OCI-LY3 (cell line): ENCODE measurements at regions not wholly inside any gene's neighbourhood (a gene's known extent, or its start where the extent isn't known, plus 50 kb on each side); places are given as distances from the start of the nearest gene placed in this dataset.

ENCODE experiments used
- H2AFZ ChIP-seq: fragments of 200-600, 300-600 bp; shearing (Covaris generic); 2 replicates; pipeline ENCODE4 v1.6.0; 2014; ENCODE audit warnings: antibody characterized with exemption, low read depth, low read length
- H3K27ac ChIP-seq: fragments of 200-600, 300-600 bp; sonication (generic); 2 replicates; pipeline ENCODE4 v1.5.1; 2014; ENCODE audit warnings: mild to moderate bottlenecking, low read length, moderate library complexity, mixed read lengths
- H3K27me3 ChIP-seq: fragments of 200-600, 300-600 bp; sonication (generic); 2 replicates; pipeline ENCODE4 v1.6.1; 2014; ENCODE audit warnings: low read depth, low read length, mixed read lengths
- H3K36me3 ChIP-seq: fragments of 200-600, 300-600 bp; sonication (generic); replicated peaks from 2 replicates; pipeline ENCODE3; 2014; ENCODE audit warnings: low read depth, low read length, mixed read lengths
- H3K4me1 ChIP-seq: fragments of 300-600, 200-600 bp; sonication (generic); 2 replicates; pipeline ENCODE4 v1.6.1; 2014; ENCODE audit warnings: low read length, mixed read lengths
- H3K4me2 ChIP-seq: fragments of 200-600, 300-600 bp; sonication (generic); 2 replicates; pipeline ENCODE4 v1.6.1; 2014; ENCODE audit warnings: low read length, mixed read lengths
- H3K4me3 ChIP-seq: fragments of 300-600, 200-600 bp; sonication (generic); 2 replicates; pipeline ENCODE4 v1.5.1; 2014; ENCODE audit warnings: antibody characterized with exemption, mild to moderate bottlenecking, low read length, moderate library complexity
- H3K79me2 ChIP-seq: fragments of 300-600, 200-600 bp; shearing (Covaris generic); 2 replicates; pipeline ENCODE4 v1.6.1; 2014; ENCODE audit warnings: mild to moderate bottlenecking, low read length, mixed read lengths
- H3K9ac ChIP-seq: fragments of 300-600, 200-600 bp; shearing (Covaris generic); 2 replicates; pipeline ENCODE4 v1.6.0; 2014; ENCODE audit warnings: mild to moderate bottlenecking, low read length, moderate library complexity
- H3K9me3 ChIP-seq: fragments of 200-600, 300-600 bp; shearing (Covaris generic); 2 replicates; pipeline ENCODE4 v1.6.1; 2014; ENCODE audit warnings: low read length, mixed read lengths; ENCODE audit not compliant: insufficient read depth
- H4K20me1 ChIP-seq: fragments of 200-600, 300-600 bp; sonication (generic); 2 replicates; pipeline ENCODE4 v1.6.1; 2016; ENCODE audit warnings: low read length, mixed read lengths; ENCODE audit not compliant: insufficient read depth
- EZH2phosphoT487 ChIP-seq: fragments of 200-600 bp; shearing (Covaris generic); IDR thresholded peaks from 2 replicates; pipeline ENCODE4 v1.6.1; 2018; ENCODE audit warnings: antibody characterized with exemption, mixed run types, low read depth
- TF ChIP-seq, protein P1 (sequence below): fragments of 200-600, 300-600 bp; sonication (generic); IDR thresholded peaks from 2 replicates; pipeline ENCODE4 v1.5.1; 2014; ENCODE audit warnings: antibody characterized with exemption, low read length, low read depth

DNA sequence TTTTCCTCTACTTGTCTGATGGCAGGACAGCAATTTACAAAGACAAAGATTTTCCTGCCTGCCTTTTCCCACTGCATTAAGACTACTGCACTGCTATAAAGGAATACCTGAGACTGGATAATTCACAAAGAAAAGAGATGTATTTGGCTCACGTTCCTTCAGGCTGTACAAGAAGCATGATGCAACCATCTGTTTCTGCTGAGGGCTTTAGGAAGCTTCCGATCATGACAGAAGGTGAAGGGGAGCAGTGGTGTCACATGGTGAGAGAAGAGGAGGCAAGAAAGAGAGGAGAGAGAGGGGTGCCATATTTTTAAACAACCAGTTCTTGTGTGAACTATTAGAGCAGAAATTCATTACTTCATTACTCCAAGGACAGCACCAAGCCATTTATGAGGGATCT is 617.1 kb upstream of the HTR2C start:
- no peak for TF ChIP-seq EZH2phosphoT487
- TF ChIP-seq, protein P1, sequence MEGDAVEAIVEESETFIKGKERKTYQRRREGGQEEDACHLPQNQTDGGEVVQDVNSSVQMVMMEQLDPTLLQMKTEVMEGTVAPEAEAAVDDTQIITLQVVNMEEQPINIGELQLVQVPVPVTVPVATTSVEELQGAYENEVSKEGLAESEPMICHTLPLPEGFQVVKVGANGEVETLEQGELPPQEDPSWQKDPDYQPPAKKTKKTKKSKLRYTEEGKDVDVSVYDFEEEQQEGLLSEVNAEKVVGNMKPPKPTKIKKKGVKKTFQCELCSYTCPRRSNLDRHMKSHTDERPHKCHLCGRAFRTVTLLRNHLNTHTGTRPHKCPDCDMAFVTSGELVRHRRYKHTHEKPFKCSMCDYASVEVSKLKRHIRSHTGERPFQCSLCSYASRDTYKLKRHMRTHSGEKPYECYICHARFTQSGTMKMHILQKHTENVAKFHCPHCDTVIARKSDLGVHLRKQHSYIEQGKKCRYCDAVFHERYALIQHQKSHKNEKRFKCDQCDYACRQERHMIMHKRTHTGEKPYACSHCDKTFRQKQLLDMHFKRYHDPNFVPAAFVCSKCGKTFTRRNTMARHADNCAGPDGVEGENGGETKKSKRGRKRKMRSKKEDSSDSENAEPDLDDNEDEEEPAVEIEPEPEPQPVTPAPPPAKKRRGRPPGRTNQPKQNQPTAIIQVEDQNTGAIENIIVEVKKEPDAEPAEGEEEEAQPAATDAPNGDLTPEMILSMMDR = no peak

DNA sequence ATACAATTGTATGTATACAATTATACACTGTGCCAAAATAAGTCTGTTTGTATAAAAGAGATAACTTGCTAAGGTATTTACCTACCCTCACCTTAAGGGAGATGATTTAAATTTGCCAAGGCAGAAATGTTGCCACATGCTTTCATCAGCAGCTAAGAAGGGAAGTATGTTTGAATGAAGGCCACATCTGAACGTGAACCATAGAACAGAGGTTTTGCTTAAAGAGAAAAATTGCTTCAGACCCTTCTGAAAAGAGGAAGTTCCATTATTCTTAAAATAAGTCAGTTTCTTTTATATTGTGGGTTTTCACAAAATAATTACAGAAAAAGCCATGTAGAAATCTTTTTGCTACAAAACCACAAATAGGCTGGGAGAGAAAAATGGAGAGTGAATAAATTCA is 621.5 kb upstream of the HTR2C start:
- H3K4me3 ChIP-seq = no peak overlapping the region
- H3K4me1 ChIP-seq = peaks cover 14% of the 10 kb centered on the region
- H3K27ac ChIP-seq = peak overlapping the region; percentile 42
- H3K4me2 ChIP-seq = peak overlapping the region; percentile 32; the same call in 1 of the 2 replicates
- no peaks in the 10 kb centered on the region for H3K36me3 ChIP-seq
- no peaks in the 10 kb centered on the region for H3K27me3 ChIP-seq
- no peaks in the 10 kb centered on the region for H3K79me2 ChIP-seq
- TF ChIP-seq, protein P1 = no peak
- TF ChIP-seq EZH2phosphoT487 = no peak
- no peak overlapping the region for H2AFZ ChIP-seq
- no peaks in the 10 kb centered on the region for H4K20me1 ChIP-seq
- H3K9ac ChIP-seq = no peak overlapping the region
- H3K9me3 ChIP-seq = no peaks in the 10 kb centered on the region

More for the DNA sequence above, 617.1 kb upstream of the HTR2C start:
- H3K4me3 ChIP-seq = no peak overlapping the region
- no peak overlapping the region for H3K9ac ChIP-seq
- H2AFZ ChIP-seq = no peak overlapping the region
- no peaks in the 10 kb centered on the region for H3K79me2 ChIP-seq
- H3K9me3 ChIP-seq = no peaks in the 10 kb centered on the region
- no peaks in the 10 kb centered on the region for H3K27me3 ChIP-seq
- H3K36me3 ChIP-seq = no peaks in the 10 kb centered on the region
- no peak overlapping the region for H3K4me2 ChIP-seq
- no peak overlapping the region for H3K27ac ChIP-seq
- peaks cover 13% of the 10 kb centered on the region for H3K4me1 ChIP-seq
- H4K20me1 ChIP-seq = no peaks in the 10 kb centered on the region

DNA sequence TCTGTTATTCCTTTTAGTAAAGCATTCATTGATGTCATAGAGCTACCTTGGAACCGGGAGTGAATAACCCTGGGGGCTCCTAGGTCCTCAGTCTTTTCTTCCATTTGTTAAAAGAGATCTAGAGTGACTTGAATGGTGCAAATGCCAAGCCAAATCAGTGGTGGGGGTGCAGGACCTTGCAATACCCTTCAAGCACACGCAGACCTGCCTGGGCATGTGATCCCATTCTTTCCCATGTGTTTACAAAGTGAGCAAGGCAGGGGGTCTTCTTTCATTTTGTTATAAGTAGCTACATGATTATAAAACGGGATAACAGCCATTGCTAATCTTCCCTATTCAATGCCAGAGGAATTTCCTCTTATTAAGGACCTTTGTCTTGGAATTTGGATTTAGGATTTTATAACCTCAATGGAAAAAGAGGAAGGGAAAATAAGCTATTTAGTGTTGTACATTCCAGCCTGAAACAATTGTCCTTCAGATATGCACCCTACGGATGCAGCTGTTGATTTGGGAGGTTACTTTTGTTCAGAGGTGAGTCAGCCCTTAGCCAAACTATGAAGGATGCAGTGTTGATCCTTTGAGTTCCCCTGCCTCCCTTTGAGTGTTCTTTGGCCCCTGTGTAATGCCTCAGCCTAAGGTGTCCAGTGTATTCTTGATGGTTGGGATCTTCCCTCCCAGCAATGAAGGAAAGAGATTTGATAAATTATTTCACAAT is 623.8 kb upstream of the HTR2C start:
- Histone ChIP-seq H3K36me3 (no peaks in the 10 kb centered on the region), H3K9ac (no peak overlapping the region), H4K20me1 (no peaks in the 10 kb centered on the region), H3K4me2 (no peak overlapping the region), H3K4me1 (peaks cover 14% of the 10 kb centered on the region), H3K79me2 (no peaks in the 10 kb centered on the region), H3K27ac (no peak overlapping the region), H3K4me3 (no peak overlapping the region), H3K27me3 (no peaks in the 10 kb centered on the region), H3K9me3 (no peaks in the 10 kb centered on the region), H2AFZ (no peak overlapping the region)
- TF ChIP-seq, protein P1 = no peak
- TF ChIP-seq EZH2phosphoT487 = no peak

DNA sequence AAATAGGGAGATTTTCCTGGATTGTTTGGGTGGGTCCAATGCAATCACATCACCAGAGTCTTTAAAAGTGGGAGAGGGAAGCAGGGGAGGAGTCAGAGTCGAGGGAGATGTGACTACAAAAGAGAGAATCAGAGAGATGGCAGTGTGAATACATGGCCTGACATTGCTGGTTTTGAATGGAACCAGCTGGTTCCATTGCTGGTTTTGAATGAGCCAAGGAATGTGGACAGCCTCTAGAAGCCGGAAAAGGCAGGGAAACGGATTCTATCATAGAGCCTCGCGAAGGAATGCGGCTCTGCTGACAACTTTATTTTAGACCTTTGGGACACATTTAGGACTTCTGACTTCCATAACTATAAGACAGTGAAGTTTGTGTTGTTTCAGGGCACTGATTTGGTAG is 627.0 kb upstream of the HTR2C start:
- Histone ChIP-seq H3K9ac (no peak overlapping the region), H3K9me3 (no peaks in the 10 kb centered on the region), H3K36me3 (no peaks in the 10 kb centered on the region), H3K27me3 (no peaks in the 10 kb centered on the region), H3K27ac (no peak overlapping the region), H4K20me1 (no peaks in the 10 kb centered on the region), H3K4me3 (no peak overlapping the region), H2AFZ (no peak overlapping the region), H3K4me1 (peaks cover 3% of the 10 kb centered on the region), H3K79me2 (no peaks in the 10 kb centered on the region), H3K4me2 (no peak overlapping the region)
- TF ChIP-seq, protein P1 = no peak
- no peak for TF ChIP-seq EZH2phosphoT487
